ENCODE measurements at regions not wholly inside any gene's neighbourhood (a gene's known extent, or its start where the extent isn't known, plus 50 kb on each side); places are given as distances from the start of the nearest gene placed in this dataset.

DNA sequence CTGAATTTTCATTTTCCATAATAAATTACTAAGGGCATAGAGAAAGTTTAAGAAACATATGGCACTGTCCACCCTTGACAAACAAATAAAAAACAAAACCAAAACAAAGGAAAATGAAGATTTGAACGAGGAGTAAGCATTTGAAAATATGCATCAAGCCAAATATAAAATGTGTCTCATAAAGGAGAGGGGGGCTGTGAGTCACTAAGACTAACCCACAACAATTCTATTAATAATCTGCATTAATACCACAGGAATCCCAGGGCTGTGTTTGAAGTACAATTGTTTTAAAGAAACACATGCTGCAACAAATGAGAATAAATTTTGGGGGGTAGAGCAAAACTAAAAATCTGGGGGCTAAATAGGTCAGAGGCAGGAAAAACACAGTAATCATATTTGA, 53.8 kb upstream of the STK17B start (continued):
- TF ChIP-seq CTCF (conservative IDR thresholded peaks at IDR 0.05; ENCODE audit: low read depth in 2 of 2) (no peak), STAT1 (IDR thresholded peaks at IDR 0.05; ENCODE audit: unreplicated experiment) (no peak), JUNB (IDR thresholded peaks at IDR 0.05; ENCODE audit: unreplicated experiment) (no peak), EZH2phosphoT487 (IDR thresholded peaks at IDR 0.05; ENCODE audit: unreplicated experiment) (no peak)

- Mint-ChIP-seq H3K36me3 (ENCODE audit: low read depth) (no peaks in the 10 kb centered on the region), H3K27ac (no peak overlapping the region), H3K4me3 (no peak overlapping the region), H3K4me1 (no peaks in the 10 kb centered on the region), H3K9me3 (no peaks in the 10 kb centered on the region), H3K27me3 (ENCODE audit: insufficient read depth, low read depth, poor library complexity) (peaks cover 5% of the 10 kb centered on the region)
- H3F3A ChIP-seq (replicated peaks; ENCODE audit: low read depth): no peaks in the 10 kb centered on the region
- DNase-seq (ENCODE audit: low spot score) (no peak), ATAC-seq (no peak)
- H4K20me1 ChIP-seq (replicated peaks; ENCODE audit: insufficient read depth): no peaks in the 10 kb centered on the region
- H3K4me1 ChIP-seq (ENCODE audit: insufficient read depth): no peaks in the 10 kb centered on the region
- H3K27ac ChIP-seq (ENCODE audit: low read depth): no peak overlapping the region
- H3K9me2 ChIP-seq (ENCODE audit: insufficient read depth): no peaks in the 10 kb centered on the region
- no peak overlapping the region for H3K4me3 ChIP-seq
- H2AFZ ChIP-seq: no peak overlapping the region
- no peak overlapping the region for H3K4me2 ChIP-seq
- no peaks in the 10 kb centered on the region for H3K36me3 ChIP-seq (ENCODE audit: insufficient read depth)
- no peak for TF ChIP-seq EZH2 (IDR thresholded peaks at IDR 0.05; ENCODE audit: low read depth, unreplicated experiment)
- H3K27me3 ChIP-seq (ENCODE audit: insufficient read depth): no peaks in the 10 kb centered on the region
- no peaks in the 10 kb centered on the region for H3K79me2 ChIP-seq (replicated peaks; ENCODE audit: insufficient read depth)
Observed at GRCh38 chr2:196226058-196226706, 54.8 kb upstream of the STK17B start.

DNA sequence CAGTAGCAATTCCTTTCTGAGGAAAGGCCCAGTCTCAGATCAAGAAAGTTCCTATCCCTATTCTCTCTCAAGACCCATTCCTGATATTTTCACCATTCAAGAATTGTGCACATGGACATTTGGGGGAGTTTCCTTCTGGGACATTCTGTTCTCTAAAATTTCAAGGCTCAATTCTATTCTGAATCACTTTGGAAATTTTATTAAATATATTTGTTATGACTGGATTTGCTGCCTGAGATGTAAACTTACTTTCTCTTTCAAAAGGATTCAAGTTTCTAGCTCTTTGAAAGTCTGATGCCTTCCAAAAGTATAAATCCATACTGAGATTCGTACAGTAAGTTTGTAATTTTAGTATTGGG, 55.3 kb upstream of the STK17B start:
- H3K27ac ChIP-seq (ENCODE audit: low read depth): no peak overlapping the region
- Mint-ChIP-seq H3K36me3 (ENCODE audit: low read depth) (no peaks in the 10 kb centered on the region), H3K9me3 (no peaks in the 10 kb centered on the region), H3K4me1 (no peaks in the 10 kb centered on the region), H3K27me3 (ENCODE audit: insufficient read depth, low read depth, poor library complexity) (peaks cover 5% of the 10 kb centered on the region), H3K4me3 (no peak overlapping the region), H3K27ac (no peak overlapping the region)
- no peak overlapping the region for H3K4me3 ChIP-seq
- no peaks in the 10 kb centered on the region for H4K20me1 ChIP-seq (replicated peaks; ENCODE audit: insufficient read depth)
- no peaks in the 10 kb centered on the region for H3F3A ChIP-seq (replicated peaks; ENCODE audit: low read depth)
- H3K4me2 ChIP-seq: no peak overlapping the region
- no peaks in the 10 kb centered on the region for H3K4me1 ChIP-seq (ENCODE audit: insufficient read depth)
- no peak overlapping the region for H2AFZ ChIP-seq
- H3K27me3 ChIP-seq (ENCODE audit: insufficient read depth): no peaks in the 10 kb centered on the region
- no peaks in the 10 kb centered on the region for H3K36me3 ChIP-seq (ENCODE audit: insufficient read depth)
- DNase-seq (ENCODE audit: low spot score) (no peak), ATAC-seq (no peak)
- no peaks in the 10 kb centered on the region for H3K9me2 ChIP-seq (ENCODE audit: insufficient read depth)
- H3K79me2 ChIP-seq (replicated peaks; ENCODE audit: insufficient read depth): no peaks in the 10 kb centered on the region
- TF ChIP-seq ZNF114 (CRISPR knock-in tag; IDR thresholded peaks at IDR 0.05) (no peak), REST (IDR thresholded peaks at IDR 0.05; ENCODE audit: unreplicated experiment) (no peak), ZNF331 (CRISPR knock-in tag; IDR thresholded peaks at IDR 0.05; ENCODE audit: low read depth) (no peak), JUNB (IDR thresholded peaks at IDR 0.05; ENCODE audit: unreplicated experiment) (no peak)
- TF ChIP-seq, protein P1, sequence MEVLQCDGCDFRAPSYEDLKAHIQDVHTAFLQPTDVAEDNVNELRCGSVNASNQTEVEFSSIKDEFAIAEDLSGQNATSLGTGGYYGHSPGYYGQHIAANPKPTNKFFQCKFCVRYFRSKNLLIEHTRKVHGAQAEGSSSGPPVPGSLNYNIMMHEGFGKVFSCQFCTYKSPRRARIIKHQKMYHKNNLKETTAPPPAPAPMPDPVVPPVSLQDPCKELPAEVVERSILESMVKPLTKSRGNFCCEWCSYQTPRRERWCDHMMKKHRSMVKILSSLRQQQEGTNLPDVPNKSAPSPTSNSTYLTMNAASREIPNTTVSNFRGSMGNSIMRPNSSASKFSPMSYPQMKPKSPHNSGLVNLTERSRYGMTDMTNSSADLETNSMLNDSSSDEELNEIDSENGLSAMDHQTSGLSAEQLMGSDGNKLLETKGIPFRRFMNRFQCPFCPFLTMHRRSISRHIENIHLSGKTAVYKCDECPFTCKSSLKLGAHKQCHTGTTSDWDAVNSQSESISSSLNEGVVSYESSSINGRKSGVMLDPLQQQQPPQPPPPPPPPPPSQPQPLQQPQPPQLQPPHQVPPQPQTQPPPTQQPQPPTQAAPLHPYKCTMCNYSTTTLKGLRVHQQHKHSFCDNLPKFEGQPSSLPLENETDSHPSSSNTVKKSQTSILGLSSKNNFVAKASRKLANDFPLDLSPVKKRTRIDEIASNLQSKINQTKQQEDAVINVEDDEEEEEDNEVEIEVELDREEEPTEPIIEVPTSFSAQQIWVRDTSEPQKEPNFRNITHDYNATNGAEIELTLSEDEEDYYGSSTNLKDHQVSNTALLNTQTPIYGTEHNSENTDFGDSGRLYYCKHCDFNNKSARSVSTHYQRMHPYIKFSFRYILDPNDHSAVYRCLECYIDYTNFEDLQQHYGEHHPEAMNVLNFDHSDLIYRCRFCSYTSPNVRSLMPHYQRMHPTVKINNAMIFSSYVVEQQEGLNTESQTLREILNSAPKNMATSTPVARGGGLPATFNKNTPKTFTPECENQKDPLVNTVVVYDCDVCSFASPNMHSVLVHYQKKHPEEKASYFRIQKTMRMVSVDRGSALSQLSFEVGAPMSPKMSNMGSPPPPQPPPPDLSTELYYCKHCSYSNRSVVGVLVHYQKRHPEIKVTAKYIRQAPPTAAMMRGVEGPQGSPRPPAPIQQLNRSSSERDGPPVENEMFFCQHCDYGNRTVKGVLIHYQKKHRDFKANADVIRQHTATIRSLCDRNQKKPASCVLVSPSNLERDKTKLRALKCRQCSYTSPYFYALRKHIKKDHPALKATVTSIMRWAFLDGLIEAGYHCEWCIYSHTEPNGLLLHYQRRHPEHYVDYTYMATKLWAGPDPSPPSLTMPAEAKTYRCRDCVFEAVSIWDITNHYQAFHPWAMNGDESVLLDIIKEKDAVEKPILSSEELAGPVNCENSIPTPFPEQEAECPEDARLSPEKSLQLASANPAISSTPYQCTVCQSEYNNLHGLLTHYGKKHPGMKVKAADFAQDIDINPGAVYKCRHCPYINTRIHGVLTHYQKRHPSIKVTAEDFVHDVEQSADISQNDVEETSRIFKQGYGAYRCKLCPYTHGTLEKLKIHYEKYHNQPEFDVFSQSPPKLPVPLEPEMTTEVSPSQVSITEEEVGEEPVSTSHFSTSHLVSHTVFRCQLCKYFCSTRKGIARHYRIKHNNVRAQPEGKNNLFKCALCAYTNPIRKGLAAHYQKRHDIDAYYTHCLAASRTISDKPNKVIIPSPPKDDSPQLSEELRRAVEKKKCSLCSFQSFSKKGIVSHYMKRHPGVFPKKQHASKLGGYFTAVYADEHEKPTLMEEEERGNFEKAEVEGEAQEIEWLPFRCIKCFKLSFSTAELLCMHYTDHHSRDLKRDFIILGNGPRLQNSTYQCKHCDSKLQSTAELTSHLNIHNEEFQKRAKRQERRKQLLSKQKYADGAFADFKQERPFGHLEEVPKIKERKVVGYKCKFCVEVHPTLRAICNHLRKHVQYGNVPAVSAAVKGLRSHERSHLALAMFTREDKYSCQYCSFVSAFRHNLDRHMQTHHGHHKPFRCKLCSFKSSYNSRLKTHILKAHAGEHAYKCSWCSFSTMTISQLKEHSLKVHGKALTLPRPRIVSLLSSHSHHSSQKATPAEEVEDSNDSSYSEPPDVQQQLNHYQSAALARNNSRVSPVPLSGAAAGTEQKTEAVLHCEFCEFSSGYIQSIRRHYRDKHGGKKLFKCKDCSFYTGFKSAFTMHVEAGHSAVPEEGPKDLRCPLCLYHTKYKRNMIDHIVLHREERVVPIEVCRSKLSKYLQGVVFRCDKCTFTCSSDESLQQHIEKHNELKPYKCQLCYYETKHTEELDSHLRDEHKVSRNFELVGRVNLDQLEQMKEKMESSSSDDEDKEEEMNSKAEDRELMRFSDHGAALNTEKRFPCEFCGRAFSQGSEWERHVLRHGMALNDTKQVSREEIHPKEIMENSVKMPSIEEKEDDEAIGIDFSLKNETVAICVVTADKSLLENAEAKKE (CRISPR knock-in tag; IDR thresholded peaks at IDR 0.05): no peak

Measured in GM23338 (cell line).